PC-9 (cell line): ENCODE measurements at regions not wholly inside any gene's neighbourhood (a gene's known extent, or its start where the extent isn't known, plus 50 kb on each side); places are given as distances from the start of the nearest gene placed in this dataset.

Experiments
- CTCF ChIP-seq: fragments of 200-600 bp; sonication (generic); conservative IDR thresholded peaks from 2 replicates; pipeline ENCODE4 v1.6.1; 2017; ENCODE audit warnings: mixed run types, antibody characterized with exemption, mild to moderate bottlenecking, moderate library complexity
- EZH2 ChIP-seq: fragments of 200-600 bp; sonication (generic); IDR thresholded peaks from 2 replicates; pipeline ENCODE4 v1.8.0; 2017; ENCODE audit warnings: antibody characterized with exemption, low read depth

GRCh38 chr4:54487491-54487890 lies 170.3 kb upstream of the KIT start:
- no peak for TF ChIP-seq CTCF
- no peak for TF ChIP-seq EZH2
